Fibroblast of lung (primary cell): ENCODE measurements at regions not wholly inside any gene's neighbourhood (a gene's known extent, or its start where the extent isn't known, plus 50 kb on each side); places are given as distances from the start of the nearest gene placed in this dataset.

ENCODE experiments used
- CTCF ChIP-seq, 2 donors: IDR thresholded peaks in 1 of 2; conservative IDR thresholded peaks in 1 of 2; 1 replicate in 1 of 2; 2 replicates in 1 of 2; pipeline ENCODE4 v1.5.1; 2011 to 2012; ENCODE audit warnings: low read length in 2 of 2, control low read depth in 1 of 2, inconsistent platforms in 1 of 2, low read depth in 1 of 2, mild to moderate bottlenecking in 1 of 2
- EZH2 ChIP-seq: IDR thresholded peaks from 2 replicates; pipeline ENCODE4 v1.5.1; 2012; ENCODE audit warnings: low read length, control low read depth, mild to moderate bottlenecking; ENCODE audit errors: missing control alignments

- TF ChIP-seq CTCF (conservative IDR thresholded peaks at IDR 0.05 in 1 of 2, IDR thresholded peaks at IDR 0.05 in 1 of 2; ENCODE audit: low read depth in 1 of 2, low read length in 2 of 2) (no peak), EZH2 (no peak)
These were observed 195.0 kb downstream of the ENGASE start for GRCh38 chr17:79269620-79270019.
